Ishikawa (cell line): ENCODE measurements at regions not wholly inside any gene's neighbourhood (a gene's known extent, or its start where the extent isn't known, plus 50 kb on each side); places are given as distances from the start of the nearest gene placed in this dataset.

Experiments
- CEBPB ChIP-seq: IDR thresholded peaks from 2 replicates; pipeline ENCODE4 v1.6.1; 2012
- CREB1 ChIP-seq: IDR thresholded peaks from 2 replicates; pipeline ENCODE4 v1.6.1; 2012; ENCODE audit warnings: low read depth
- EGR1 ChIP-seq: IDR thresholded peaks from 2 replicates; pipeline ENCODE4 v1.6.1; 2012
- EP300 ChIP-seq: IDR thresholded peaks from 2 replicates; pipeline ENCODE4 v1.6.1; 2012; ENCODE audit warnings: borderline replicate concordance
- FOXM1 ChIP-seq: IDR thresholded peaks from 2 replicates; pipeline ENCODE4 v1.6.1; 2012; ENCODE audit warnings: low read depth, borderline replicate concordance
- NFIC ChIP-seq: IDR thresholded peaks from 2 replicates; pipeline ENCODE4 v1.6.1; 2012
- RAD21 ChIP-seq: IDR thresholded peaks from 2 replicates; pipeline ENCODE4 v1.6.1; 2012; ENCODE audit warnings: low read depth
- TAF1 ChIP-seq: IDR thresholded peaks from 2 replicates; pipeline ENCODE4 v1.6.1; 2012; ENCODE audit warnings: low read depth, mild to moderate bottlenecking
- TCF12 ChIP-seq: IDR thresholded peaks from 2 replicates; pipeline ENCODE4 v1.6.1; 2012; ENCODE audit warnings: low read depth
- TEAD4 ChIP-seq: IDR thresholded peaks from 2 replicates; pipeline ENCODE4 v1.6.1; 2012
- YY1 ChIP-seq: IDR thresholded peaks from 2 replicates; pipeline ENCODE4 v1.6.1; 2012; ENCODE audit warnings: low read depth
- ZBTB7A ChIP-seq: IDR thresholded peaks from 2 replicates; pipeline ENCODE4 v1.6.1; 2012; ENCODE audit warnings: low read depth
- TF ChIP-seq, protein P1 (sequence below): IDR thresholded peaks from 2 replicates; pipeline ENCODE4 v1.6.1; 2012
- TF ChIP-seq, protein P2 (sequence below): IDR thresholded peaks from 2 replicates; pipeline ENCODE4 v1.6.1; 2012
- TF ChIP-seq, protein P3 (sequence below): IDR thresholded peaks from 2 replicates; pipeline ENCODE4 v1.6.1; 2012; ENCODE audit warnings: low read depth, mild to moderate bottlenecking

DNA sequence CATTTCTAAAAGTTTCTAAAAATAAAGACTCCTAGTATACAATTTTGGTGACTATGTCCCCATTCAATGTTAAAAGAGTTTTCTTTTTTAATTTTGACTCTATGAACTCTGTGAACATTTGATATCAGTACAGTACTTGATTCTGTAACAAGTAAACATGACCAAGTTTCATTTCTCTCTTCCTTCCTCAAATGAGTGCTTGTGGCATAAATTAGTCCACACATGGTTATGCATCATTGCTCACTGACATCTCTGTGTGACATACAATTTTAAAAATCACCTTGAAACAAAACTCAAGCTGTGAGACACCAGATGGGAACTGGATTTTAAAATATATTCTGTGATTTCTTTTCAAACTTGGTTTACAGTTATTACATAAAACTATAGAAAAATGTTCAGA is 253.9 kb upstream of the MDGA2 start:
- TF ChIP-seq YY1 (no peak), CREB1 (no peak), ZBTB7A (no peak), NFIC (no peak), TCF12 (no peak), TEAD4 (no peak), EP300 (no peak), TAF1 (no peak), RAD21 (no peak)
- TF ChIP-seq, protein P1, sequence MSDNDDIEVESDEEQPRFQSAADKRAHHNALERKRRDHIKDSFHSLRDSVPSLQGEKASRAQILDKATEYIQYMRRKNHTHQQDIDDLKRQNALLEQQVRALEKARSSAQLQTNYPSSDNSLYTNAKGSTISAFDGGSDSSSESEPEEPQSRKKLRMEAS: no peak
- TF ChIP-seq, protein P2, sequence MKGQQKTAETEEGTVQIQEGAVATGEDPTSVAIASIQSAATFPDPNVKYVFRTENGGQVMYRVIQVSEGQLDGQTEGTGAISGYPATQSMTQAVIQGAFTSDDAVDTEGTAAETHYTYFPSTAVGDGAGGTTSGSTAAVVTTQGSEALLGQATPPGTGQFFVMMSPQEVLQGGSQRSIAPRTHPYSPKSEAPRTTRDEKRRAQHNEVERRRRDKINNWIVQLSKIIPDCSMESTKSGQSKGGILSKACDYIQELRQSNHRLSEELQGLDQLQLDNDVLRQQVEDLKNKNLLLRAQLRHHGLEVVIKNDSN: no peak

DNA sequence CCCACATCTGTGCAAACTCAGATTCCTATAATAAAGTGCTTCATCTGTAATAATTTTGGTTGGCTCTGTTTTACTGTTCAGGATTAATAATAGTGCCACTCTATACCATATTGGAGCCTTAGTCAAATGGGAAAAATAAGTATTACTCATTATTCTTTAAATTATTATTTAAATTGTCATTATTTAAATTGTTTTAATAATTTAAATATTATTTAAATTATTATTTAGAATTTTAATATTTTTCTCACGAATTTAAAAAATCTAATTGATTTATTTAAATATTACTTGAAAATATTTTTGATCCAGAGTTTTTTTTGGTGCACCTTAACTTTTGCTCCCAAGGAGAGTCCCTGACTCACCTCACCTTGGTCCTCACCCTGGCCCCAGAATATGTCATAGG is 245.7 kb upstream of the MDGA2 start:
- no peak for TF ChIP-seq CREB1
- TF ChIP-seq FOXM1: no peak
- no peak for TF ChIP-seq TAF1
- no peak for TF ChIP-seq NFIC
- no peak for TF ChIP-seq EP300
- no peak for TF ChIP-seq CEBPB
- TF ChIP-seq ZBTB7A: no peak
- TF ChIP-seq TEAD4: no peak
- TF ChIP-seq, protein P3, sequence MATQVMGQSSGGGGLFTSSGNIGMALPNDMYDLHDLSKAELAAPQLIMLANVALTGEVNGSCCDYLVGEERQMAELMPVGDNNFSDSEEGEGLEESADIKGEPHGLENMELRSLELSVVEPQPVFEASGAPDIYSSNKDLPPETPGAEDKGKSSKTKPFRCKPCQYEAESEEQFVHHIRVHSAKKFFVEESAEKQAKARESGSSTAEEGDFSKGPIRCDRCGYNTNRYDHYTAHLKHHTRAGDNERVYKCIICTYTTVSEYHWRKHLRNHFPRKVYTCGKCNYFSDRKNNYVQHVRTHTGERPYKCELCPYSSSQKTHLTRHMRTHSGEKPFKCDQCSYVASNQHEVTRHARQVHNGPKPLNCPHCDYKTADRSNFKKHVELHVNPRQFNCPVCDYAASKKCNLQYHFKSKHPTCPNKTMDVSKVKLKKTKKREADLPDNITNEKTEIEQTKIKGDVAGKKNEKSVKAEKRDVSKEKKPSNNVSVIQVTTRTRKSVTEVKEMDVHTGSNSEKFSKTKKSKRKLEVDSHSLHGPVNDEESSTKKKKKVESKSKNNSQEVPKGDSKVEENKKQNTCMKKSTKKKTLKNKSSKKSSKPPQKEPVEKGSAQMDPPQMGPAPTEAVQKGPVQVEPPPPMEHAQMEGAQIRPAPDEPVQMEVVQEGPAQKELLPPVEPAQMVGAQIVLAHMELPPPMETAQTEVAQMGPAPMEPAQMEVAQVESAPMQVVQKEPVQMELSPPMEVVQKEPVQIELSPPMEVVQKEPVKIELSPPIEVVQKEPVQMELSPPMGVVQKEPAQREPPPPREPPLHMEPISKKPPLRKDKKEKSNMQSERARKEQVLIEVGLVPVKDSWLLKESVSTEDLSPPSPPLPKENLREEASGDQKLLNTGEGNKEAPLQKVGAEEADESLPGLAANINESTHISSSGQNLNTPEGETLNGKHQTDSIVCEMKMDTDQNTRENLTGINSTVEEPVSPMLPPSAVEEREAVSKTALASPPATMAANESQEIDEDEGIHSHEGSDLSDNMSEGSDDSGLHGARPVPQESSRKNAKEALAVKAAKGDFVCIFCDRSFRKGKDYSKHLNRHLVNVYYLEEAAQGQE: no peak
- no peak for TF ChIP-seq YY1
- TF ChIP-seq, protein P2: no peak

DNA sequence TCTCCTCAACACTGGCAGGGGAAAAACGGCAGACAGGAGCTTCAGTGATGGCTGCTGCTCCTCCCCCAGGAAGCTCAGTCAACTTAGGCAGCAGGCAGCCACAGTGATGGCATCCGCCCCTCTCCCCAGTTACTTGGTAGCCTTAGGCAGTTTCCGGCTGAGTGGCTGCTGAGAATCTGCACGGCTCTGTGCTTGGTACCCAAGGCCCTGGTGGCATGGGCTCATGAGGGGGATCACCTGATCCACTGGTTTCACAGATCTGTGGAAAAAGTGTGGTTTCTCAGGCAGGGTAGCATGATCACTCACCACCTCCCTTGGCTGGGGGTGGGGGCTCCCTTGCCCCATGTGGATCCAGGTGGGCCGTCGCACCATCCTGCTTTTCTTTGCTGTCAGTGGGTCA is 244.6 kb upstream of the MDGA2 start:
- TF ChIP-seq FOXM1 (no peak), TEAD4 (no peak), CEBPB (no peak), RAD21 (no peak), TCF12 (no peak), CREB1 (no peak), EGR1 (no peak), NFIC (no peak), EP300 (no peak), TAF1 (no peak), ZBTB7A (no peak), YY1 (no peak)
- TF ChIP-seq, protein P3: no peak
- TF ChIP-seq, protein P1: no peak
- TF ChIP-seq, protein P2: no peak

DNA sequence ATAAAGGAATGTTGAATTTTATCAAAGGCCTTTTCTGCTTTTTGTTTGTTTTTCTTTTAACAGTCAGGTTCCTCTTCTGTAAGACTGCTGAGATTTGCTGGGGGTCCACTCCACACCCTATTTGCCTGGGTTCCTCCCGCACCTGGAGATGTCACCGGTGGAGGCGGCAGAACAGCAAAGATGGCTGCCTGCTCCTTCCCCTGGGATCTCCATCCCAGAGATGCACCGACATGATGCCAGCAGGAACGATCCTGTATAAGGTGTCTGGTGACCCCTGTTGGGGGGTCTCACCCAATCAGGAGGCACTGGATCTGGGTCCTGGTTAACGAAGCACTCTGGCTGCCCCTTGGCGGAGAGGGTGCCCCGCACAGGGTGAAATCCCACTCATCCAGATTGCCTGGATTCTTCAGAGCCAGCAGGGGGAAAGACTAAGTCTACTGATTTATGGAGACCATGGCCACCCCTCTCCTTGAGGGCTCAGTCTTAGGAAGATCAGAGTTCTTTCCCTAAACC is 244.0 kb upstream of the MDGA2 start:
- TF ChIP-seq TCF12 (no peak), TAF1 (no peak), ZBTB7A (no peak), EGR1 (no peak), RAD21 (no peak), YY1 (no peak), TEAD4 (no peak), NFIC (no peak), CEBPB (no peak), EP300 (no peak), CREB1 (no peak), FOXM1 (no peak)
- TF ChIP-seq, protein P1: no peak
- TF ChIP-seq, protein P2: no peak
- TF ChIP-seq, protein P3: no peak
